NCI-H82 (cell line): ENCODE measurements at regions not wholly inside any gene's neighbourhood (a gene's known extent, or its start where the extent isn't known, plus 50 kb on each side); places are given as distances from the start of the nearest gene placed in this dataset.
A peak's percentile ranks its signal among the peaks of the same experiment; 100 is the strongest.

Experiments
- DNase-seq: peaks from one replicate; lab custom pipeline; 2025; lab: John Stamatoyannopoulos, UW

DNA sequence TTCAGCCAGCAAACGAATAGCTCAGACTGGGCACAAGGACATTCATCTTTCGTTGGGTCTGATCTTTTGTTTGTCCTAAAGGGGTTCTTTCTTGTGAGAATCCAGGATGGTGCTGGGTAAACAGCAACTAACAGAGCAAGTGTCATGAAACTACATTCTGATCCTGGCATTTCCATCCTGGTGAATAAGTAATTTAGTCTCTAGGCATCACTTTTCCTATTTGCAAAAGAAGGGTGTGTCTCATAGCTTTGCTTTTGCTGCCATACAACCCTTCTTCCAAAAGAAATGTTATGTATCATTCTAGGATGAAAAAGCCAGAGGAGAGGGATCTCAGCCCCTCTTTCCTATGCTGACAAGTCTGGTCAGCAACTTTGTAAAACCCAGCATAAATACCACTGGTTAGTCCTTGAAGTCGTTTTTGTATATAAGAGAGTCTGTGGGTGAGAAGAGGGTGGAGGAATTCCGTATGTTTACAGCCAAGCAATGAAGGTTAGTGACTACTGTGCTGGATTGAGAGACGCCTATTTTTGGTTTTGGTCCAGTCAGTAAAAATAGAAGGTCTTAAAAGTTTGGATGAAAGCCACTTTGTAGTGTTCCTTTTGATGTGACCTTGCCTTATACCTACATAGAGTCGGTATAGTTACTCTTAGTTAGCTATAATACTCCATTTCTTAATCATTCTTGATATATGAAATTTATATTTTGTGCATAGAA lies 88.4 kb upstream of the SLC25A13 start:
- no peak for DNase-seq

GRCh38 chr7:96408881-96409280 lies 87.0 kb upstream of the SLC25A13 start:
- no peak for DNase-seq

- DNase-seq, result no peak
Observed at GRCh38 chr7:96407427-96407826, 85.5 kb upstream of the SLC25A13 start.

DNA sequence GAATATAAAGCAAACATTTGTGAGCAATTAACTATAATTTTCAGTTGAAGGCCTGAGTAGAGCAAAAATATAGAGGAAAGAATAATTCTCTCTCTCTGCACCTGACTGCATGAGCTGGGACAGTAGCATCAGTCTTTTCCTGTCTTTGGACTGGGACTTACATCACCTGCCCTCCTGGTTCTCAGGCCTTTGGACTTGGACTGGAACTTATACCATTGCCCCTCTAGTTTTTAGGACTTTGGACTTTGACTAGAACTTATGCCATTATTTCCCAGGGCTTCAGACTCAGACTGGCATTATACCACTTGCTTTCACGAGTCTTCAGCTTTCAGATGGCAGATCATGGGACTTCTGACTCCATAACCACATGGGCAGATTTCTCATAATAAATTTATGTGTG lies 81.0 kb upstream of the SLC25A13 start:
- DNase-seq, result no peak

DNA sequence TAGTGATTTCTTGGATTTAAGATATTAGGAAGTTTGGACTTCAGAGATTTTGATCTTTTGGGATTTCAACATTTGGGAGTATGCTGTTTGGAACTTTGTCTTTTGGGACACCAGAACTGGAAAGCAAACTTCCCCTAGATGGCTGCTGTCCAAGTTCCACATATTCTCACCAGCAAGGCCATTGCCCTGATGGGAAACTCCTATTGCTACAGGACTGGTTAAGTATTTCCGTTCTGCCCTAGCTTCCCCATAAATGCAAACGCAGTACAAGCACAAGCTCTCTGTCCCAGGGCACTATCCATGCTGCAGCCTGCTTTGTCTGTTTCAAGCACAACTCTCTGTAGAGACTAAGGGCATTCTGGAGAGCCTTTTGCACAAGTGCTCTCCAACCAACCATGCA lies 79.3 kb upstream of the SLC25A13 start:
- DNase-seq, result no peak

DNA sequence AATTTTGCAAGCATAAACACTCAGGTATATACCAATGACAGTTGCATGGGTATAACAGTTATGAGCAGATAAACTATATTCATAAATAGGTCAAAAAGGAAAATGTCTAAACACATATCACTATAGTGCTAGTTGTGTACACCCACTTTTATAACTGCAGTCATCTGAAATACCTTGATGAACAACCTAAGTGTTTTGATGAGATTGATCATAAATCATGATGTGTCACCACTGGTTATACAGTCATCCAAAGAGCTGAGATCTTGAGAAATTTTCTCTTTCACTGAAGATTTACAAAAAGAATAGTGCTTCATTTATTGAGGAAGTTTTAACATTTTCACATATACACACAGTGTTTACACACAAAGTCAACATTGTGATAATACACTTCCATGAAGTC lies 78.6 kb upstream of the SLC25A13 start:
- no peak for DNase-seq

DNA sequence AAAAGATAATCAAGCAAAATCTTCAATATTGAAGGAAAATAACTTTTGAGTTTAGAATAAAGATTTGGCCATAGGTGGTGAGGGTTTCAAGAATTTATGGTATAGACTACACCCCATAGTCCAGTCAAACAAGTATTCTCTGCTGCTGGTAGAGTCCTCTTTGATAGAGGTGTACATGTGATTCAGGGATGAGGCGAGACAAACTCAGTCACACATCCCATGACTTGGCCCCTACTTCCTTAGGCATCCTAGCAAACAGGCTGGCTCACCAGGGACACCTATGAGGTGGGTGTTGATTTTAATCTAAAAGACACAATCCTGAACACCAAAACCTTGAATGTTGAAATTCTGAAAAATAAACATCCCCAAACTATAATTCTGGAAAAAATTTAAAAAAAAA lies 78.1 kb upstream of the SLC25A13 start:
- no peak for DNase-seq

DNA sequence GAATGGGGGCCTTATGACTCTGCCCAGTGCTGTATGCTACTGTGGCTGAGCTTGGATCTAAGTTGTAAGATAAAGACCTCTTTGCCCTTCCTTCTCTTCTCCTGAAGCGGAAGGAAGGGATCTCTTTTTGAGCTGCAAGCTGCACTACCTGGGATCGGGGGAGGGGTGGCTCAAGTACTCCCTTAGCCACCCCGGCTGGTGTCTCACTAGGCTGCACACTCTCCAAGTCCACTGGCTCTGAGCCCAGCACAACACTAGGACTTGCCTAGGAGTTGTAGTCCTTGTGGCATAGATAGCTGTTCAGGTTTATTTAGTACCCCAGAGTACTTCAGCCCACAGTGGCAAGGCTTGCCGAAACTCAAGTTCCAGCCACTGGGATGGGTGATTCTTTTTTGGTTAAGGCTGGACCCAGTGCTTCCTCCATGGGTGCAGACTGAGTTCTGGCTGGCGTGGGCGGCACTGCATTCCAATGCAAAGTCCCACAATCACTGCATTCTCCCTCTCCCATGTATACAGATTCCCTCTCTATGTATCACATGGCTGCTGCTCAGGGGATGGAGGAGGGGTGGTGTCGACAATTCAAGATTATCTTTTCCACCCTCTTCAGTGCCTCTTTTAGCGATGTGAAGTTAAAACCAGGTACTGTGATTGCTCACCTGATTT lies 76.2 kb upstream of the SLC25A13 start:
- DNase-seq, result no peak

DNA sequence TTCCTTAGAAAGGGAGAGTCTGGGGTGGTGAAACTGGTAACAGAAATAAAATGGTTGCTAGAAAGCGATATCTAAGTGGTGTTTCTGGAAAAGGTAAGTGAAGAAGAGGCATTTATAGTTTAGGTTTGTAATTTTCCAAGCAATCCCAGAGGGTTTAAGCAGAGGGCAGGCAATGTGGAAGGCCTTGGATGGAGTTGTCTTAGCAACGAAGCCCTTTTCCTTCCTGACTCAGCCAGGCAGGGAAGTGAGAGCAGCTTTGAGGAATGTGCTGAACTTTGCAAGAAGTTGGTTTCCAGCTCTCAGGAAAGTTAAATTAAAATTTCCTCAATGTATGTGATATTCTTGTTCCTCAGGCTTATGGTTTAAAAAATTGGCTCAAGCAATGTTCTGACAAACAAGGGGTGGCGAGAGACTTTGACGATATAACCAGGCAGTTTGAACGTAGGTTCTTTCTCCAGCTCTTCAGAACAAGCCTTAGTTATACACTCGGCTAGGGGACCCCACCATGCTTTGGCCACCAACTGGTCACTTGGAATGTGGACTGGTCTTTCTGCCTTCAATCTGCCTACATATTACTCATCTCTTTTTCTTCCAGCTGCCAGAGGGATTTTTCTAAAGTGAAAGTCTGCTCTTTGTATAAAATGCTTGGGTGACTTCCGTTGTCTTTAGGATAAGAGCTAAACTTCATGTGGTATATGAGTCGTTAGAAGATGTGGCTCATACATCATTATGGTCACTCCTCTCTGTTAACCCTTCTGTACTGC lies 66.9 kb upstream of the SLC25A13 start:
- no peak for DNase-seq

- DNase-seq, result no peak
Observed at GRCh38 chr7:96388166-96388565, 66.3 kb upstream of the SLC25A13 start.

DNA sequence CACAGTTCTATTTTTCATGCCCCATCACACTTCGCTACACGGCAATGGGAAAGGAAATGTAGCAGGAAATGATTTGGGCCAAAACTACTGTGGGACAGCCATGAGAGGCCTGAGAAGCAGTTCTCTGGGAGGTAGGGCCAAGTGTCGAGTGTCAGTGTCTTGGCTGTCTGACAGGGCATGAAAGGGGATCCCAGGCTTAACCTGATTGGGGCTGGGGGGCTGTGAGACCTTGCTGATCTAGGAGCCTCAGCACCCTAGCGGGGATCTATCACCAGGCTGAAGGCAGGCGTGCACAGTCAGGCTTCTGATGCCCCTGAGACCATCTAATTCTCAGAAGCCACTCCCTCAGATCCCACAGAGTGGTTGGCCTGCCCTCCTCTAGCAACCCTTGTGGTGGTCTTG lies 58.2 kb upstream of the SLC25A13 start:
- peak; percentile 6 for DNase-seq

DNA sequence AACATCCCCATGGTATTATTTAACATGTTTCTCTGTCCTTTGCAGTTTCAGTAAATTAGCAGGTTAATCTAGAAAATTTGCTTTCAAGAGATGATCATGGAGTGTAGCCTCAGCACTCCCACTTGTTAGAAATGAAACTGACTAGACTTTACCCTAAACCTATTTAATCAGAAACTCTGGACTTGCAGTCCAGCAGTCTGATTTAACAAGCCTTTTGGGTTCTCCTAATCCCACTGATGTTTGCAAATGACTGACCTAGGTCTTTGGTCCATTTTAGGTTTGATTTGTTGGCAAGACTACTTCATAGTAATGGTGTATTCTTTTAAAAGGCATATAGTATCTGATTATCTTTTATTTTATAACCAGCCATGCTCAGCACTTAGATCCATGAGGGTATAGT lies 55.5 kb upstream of the SLC25A13 start:
- DNase-seq, result no peak
